ENCODE measurements at regions not wholly inside any gene's neighbourhood (a gene's known extent, or its start where the extent isn't known, plus 50 kb on each side); places are given as distances from the start of the nearest gene placed in this dataset.

DNA sequence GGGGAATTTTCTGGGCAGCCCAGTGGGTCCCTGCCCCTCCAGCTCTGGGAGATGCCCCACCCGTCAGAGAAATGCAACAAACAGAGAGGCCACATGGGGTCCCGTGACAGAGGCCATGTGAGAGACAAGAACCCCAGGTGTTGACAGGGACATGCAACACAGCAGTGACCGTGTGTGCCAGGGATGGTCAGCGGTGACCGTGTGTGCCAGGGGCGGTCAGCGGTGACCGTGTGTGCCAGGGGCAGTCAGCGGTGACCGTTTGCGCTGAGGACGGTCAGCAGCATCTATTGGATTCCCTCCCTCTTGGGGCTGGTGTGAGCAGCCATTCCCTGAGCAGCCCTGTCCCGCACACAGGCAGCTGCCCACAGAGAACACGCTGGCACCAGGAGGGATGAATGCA, 146.6 kb upstream of the OTOS start:
- DNase-seq: no peak

DNA sequence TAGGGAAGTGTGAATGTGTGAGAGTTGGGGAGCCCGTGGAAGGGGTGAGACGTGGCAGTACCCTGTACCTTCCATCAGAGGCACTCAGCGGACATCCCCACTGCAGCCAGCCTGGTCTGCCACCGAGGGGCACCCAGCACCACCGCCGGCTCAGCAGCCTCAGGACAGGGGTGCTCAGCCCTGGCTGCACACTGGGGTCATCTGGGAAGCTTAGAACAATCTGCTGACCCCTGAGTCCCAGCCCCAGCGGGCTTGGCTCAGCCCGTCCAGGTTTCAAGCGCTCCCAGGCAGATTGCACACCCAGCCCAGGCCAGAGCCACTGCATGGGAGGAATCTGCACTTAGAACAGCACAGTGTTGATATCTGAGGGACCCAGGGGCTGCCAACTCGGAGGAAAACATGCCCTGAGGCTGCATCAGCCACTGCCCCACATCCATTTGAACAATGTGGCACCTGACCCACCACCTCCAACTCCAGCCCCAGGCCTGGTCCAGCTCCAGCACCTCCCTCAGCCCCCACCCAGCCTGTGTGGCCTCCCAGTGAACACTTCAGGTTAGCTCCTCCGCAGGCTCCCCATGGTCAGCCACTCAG, 147.1 kb upstream of the OTOS start:
- no peak for DNase-seq

DNA sequence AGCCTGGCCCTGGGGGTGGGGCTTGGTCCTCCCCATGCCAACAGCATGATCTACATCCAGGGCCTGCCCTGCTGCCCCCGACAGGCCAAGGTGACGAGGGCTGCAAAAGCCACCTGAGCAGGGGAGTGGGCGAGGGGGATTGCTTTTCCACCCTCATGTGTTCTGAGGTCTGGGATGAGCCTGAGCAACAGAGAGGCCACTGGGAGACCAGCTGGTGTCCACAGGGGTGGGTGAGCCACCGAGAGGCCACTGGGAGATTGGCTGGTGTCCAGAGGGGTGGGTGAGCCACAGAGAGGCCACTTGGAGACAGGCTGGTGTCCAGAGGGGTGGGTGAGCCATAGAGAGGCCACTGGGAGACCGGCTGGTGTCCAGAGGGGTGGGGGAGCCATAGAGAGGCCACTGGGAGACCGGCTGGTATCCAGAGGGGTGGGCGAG, 147.4 kb upstream of the GPC1 start:
- DNase-seq: no peak

DNA sequence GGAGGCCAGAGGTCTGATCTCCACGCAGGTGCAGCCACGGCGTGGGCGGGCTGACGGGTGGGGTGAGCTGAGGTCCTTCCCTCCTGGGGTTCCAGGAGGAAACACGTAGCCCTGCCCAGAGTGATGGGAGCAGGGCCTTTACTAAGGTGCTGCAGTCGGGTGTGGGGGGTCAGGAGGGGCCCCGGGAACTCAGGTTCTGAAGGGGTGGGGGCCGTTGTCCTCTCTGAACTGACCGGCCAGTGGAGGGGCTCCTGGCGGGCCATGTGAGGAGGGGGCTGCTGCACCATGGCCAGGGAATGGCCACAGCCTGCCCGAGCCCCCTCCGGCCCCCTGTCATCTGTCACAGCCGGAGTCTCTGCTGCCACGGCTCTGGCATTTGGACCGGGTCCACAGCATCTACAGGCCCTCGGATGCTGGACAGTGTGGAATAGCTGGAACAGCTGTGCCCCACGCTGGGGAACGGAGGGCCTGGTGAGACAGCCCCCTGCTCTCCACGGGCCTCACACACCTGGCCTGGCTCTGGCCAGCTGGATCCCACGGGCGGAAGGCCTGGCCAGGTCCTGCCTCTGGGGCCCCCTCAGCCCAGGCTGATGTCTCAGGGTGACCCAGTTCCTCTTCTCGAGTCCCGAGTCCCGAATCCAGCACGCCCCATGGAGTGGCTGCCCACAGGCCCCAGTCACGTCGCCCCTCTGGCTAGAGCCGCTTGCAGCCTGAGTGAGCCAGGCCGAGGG, 145.6 kb upstream of the GPC1 start:
- DNase-seq: no peak

DNA sequence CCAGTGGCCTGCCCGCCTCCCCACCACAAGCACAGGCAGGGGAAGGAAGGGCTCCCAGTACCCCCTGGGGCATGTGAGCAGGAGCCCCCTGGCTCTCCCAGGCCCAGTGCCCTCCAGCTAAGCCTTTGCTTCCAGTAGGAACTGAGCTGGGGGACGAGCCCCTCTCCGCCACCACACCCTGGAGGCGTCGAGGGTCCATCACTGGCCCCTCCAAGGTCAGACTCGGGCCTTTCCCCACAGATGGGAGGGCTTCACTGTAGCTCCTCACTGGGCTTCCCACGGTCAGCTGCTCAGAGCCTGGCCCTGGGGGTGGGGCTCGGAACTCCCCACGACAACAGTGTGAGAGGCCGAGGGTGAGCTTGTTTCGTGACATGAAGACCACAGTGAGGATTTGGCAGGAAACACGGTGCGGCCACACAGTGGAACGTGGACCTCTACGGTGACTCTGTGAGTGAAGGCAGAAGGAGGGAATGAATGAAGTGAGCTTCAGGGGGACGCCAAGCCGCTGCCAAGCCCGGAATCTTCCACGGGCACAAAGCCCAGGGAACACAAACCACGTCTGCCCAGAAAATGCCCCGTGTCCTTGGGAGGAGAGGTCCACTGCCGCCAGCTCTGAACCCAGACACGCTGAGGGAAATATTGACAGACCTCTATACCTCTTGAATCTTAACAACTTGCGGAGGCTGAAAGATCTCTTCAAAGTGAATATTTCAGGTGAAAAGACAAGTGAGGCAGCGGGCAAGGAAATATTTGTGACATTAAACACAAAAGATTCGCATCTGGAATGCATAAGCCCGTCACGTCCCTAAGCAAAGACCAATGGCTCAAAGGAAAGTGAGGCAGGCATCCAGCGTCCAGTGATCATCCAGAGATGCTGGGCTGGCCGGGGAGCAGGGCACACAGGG, 144.8 kb upstream of the GPC1 start:
- DNase-seq: no peak

DNA sequence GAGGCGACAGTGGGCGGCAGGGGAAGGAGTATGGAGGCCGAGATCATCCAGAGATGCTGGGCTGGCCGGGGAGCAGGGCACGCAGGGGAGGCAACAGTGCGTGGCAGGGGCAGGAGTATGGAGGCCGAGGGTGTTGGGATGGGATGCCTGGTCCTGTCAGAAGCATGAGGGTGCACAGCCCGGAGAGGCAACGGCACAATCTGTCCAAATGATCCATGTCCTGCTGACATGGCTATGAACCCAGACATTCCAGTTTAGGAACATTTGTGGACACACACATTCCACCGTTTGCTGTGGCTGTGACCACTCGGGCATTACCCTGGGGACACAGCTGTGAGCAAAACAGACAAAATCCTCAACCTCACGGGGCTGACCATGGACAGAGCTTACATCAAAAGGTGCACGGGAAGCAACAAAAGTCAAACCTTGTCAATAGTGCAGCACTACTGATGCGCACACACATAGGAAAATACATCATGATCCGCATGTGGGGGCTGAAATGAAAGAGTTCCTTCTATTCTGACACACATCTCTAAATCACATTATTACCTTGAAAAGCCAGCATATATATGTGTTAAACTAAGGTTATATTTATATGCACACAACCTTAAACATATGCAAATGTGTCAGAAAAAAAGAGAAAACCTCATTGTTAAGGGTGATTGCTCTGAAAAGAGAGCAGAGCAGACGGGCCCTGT, 144.0 kb upstream of the GPC1 start:
- DNase-seq: no peak

DNA sequence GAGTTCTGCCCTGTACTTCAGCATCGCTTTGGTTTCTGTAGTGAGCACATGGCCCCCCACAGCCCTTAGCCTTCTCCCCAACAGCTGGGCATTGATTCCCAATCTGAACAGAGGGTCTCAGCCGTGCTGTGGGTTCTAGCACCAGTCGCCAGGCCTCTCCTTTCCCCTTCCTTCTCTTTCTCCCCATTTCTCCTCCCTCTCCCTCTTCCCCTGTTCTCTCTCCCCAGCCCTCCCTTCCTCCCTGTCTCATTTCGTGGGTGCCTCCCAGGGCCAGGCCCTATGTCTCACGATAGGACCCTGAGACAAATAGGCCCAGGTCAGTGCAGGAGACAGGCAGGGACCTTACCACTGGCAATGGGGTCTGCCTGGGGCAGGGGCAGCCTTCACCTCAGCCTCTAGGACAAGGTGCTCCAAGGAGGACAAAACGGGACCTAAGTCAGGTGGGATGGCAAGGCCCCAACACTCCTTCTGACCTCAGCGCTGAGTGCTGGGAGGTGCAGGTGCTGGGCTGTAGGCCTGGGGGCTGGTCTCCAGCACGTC, 143.4 kb upstream of the GPC1 start:
- DNase-seq: no peak

DNA sequence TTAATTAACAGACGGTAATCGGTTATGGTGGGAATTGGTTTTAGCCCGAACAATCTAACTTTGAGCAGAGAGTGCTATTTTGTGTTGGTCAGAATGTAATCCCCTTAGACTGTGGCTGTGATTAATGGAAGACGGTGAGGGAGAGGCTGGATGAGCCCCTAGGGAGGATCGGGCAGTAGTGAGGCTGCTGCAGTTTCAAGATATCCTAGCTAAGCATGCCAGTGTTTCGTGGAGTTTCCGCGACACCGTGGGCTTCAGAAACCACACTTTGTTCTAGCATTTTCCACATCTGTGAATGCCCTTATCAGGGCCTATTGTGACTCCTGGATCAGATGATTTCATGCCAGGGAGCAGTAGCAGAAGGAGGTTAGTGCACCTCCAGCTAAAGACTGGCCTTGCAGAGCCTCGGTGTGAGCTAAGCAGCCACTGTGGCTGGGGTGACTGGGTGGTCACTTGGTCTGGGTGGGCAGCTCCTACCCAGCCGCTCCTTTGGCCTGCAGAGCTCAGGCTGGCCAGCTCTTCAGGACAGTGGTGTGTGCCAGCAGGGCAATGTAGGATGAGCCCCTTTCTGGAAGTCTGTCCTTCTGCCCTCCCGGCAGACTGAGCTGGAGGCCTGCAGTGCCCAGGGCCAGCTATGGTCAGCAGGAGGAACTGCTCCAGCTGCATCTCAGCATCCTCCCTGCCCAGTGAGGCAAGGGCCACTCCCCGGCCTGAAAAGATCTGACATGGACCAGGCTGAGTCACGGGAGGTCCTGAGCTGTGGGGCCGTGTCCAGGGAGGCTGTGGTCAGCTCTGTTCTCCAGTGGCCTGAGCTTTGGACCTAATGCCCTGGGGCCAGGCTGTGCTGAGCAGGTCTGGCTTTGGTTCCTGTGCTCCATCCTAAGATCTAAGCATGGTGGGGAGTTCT, 142.6 kb upstream of the GPC1 start:
- no peak for DNase-seq

DNA sequence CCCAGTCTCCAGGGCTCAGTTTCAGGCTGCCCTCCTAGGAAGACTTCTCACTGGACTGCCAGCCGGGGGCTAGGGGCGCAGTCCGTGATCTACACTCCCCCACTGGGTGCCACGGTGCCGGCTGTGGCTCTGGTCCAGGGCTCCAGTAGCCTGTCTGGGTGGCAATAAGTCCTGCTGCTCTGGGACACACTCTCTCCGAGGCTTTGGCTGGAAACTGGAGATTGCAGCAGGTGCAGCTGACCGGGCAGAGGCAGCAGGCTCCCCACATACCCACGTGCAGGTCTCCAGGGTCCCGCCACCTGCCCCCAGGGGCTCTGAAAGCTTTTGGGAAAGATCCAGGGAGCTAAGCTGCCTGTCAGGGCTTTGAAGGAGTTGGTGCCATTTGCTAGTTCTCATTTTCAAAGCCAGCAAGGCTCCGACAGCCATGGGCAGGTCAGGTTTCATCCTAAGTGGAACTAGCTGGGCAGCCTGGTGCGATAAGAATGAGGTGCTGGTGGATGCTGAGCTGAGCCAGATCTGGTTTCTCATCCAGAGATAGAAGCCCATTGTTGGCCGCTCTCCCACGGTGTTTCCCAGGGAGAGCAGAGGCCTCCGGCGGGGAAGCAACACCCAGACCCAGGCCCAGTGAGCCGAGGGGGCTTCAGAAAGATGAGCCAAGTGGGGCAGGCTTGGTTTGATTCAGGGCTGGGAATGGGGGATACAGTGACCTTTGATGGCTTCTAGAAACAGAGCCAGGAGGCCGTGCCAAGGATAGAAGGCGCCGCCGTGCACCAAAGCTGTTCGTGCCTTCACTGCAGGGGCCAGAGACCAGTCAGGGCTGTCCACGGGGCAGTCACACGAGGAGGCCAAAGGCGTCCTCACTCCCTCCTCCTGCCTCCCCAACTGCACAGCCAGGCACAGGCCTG, 141.7 kb upstream of the GPC1 start:
- DNase-seq: no peak

DNA sequence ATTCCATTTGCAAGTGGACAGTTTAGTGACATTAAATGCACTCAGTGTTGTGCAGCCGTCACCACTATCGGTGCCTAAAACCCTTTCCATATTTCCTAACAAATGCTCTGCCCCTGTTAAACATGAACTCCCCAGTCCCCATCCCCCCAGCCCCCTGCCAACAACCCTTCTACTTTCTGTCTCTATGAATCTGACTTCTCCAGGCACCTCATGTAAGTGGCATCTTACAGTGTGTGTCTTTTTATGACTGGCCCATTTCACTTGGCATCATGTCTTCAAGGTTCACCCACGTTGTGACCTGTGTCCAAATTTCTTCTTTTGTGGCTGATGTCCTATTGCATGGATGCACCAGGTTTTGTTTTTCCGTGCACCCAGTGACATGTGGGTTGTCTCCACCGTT, 140.9 kb upstream of the GPC1 start:
- no peak for DNase-seq

DNA sequence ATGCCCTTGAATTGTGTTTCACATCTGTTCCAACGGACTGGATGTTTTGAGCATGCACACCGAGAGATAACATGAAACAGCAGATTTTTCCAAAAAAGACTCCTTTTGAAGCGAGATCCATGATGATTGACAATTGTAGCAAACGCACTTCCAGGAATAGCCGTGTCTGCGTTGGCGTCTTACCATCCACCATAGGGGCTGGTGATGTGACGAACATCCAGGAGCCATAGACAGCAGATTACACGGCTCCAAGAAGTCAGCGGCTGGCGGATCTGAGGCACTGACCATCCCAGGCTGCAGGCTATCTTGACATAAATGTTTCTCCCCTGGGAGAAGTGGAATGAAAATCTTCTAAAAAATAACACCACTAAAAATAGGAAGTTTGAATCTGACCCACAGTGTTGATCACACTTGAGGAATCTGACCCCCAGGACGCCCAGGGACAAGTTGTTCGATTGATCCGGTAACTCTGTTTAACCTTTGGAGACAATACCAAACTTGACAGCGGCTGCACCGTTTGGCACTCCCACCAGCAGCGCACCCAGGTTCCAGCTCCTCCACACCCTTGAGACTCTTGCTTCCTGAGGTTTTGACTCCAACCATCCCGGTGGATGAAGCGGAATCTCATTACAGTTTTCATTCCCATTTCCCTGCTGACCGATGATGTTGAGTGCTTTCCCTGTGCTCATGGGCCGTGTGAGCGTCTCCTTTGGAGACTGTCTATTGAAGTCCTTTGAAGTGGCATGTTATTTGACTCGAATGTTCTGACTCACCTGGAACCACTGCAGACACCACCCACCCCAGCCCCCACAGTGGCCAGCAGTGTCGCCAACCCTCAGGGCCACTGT, 140.0 kb upstream of the GPC1 start:
- peak; percentile 28 for DNase-seq

DNA sequence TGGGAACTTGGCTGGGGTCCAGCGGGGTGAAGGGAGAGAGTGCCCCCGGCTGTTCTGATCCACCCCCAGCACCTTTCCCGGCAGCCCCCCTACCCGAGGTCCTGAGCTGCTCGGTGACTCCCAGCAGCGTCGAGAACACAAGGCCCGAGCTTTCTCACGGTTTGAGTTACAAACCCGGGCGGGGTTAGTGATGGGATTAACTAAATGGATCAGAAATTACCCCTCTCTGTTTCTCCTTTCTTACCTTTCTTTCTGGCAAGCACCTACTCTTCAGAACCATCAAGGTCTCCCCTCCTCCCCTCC, 139.4 kb upstream of the GPC1 start:
- no peak for DNase-seq

DNA sequence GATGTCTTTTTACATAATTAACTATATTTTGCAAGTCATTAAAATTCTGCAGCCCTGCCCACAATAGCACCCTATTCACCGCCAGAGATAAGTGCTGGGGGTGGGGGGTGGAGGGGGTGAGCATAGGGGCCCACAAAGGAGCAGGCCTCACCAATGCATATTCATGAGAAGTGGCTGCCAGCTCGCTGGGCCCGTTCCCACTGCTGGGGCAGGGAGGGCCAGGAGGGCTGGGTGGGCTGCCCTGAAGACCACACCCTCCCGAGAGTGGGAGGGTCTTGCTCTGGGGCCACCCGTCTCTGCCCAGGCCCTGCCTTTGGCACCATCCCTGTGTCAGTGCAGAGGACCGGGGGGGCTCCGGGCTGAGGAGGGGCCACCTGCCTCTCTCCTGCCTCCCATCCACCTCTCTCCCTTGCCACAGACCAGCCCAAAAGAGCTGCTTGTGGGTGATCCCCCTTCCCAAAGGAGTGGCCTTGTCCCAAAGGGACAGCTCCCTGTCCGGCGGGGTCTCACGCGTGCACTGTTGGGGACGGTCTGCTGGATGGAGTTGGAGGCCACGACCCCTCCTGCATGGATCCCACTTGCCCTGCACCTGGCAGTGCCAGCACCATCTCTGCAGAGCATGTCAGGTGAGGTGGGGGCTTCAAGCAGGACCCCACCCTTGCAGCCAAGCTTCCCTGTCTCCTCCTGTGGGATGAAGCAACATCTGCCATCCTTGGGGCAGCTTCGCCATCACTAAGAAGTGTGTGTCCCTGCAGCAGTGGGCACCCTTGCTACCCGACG, 138.8 kb upstream of the GPC1 start:
- DNase-seq: no peak

DNA sequence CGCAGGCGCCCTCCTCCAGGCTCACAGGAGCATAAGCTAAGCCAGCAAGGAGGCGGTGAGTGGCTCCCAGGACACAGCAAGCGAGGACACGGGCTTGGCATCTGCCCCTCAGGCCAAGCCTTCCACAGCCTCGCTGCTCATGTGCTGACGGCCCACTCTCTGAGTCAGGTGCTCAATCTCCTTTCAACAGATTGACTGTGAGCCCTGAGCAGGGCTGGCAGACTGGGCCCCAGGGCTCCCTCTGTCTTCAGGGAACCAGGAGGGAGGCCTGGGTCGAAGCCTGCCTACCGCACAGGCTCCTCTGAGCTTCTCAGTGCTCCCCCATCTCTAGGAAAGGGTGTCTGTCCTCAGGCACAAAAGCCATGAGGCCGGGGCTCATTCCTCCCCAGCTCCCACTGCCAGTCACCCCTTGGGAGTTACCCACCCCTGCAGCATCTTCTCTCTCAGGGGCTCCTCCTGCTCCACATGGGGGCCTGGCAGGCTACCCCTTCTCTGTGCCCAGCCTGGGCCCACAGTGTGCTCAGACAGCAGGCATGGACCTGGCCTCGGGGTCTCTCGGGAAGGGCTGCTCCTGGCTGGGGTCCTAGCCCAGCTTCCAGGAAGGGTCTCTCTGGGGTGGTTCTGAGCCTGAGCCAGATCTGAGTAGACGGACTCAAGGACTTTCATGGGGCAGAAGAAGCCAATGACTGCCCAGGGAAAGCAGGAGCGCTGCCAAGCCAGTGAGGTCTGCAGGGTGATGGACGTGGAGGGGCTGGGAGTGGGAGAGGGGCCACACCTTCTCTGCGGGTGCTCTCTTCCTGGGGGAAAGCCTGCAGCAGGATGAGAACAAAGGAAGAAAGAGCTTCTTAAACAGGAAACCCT, 138.0 kb upstream of the GPC1 start:
- no peak for DNase-seq

DNA sequence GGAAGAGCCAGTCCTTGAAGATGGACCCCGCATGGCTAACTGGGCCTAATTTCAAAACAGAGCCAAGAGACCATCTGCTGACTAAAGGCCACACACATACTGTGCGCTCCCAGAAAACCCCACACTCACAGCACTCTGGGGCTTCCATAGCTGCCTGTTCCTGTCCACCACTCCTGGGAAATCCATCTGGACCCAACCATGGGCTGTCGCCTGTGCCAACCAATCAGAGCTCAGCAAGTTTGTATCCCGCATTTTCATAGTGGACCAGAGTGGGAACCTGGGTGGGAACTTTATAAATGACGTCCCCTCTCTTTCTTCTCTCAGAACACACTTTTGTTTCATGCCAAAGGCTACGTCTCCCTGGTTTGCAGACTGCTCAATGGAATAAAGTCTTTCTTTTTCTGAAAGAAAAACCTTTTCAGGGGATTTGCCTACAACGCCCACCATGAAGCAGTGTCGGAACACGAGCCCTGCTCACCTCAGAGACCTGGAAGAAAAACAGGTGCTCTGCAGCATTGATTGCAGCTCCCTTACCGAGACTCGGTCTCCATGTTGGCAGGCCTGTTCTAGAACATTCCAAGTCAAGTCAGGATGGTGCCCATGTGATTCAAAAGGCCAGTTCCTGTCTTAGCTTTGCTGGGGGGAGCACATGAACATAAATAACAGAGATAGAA, 137.2 kb upstream of the GPC1 start:
- no peak for DNase-seq

DNA sequence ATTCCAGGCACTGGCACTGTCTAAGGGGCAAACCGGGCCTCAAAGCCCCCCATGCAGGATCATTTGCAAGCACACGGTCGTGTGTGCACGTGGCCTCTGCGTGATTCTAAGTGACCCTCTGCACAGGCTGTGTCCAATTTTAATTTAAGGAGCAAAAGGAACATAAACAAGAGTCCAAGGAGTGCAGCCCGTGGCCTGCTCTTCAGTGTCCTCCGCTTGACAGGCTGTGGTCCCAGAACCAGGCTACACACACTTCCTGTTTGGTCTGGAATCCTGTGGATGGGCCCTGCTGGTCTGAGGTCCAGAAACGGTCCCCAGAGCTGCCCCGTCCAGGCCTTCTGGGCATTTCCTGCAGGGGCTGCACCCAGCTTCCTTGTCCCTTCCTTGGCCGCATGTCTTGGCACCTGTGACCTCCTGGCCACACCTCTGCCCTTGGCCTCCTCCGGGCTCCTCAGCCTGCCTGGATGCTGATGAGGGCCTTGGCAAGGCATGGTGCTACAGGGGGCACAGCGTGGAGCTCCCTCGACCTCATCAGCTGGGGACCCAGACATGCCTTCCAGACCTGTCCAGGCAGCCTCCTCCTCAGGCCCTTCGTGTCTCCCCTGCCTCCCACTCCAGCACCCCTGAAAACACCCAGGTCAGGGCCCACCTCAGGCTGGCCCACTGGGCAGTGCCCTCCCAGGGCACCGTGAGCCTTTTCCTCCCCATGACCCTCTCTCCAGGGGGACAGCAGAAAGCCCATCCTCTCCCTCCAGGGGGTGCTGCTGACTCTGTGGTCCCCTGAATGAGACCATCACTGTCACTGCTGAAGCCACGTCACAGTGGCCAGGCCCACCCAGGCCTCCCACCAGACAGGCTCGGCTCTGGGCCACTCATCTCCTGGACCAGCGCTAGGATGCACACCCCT, 136.4 kb upstream of the GPC1 start:
- DNase-seq: no peak

Measured in fibroblast of skin of back (primary cell).